Neural cell (in vitro differentiated cells): ENCODE measurements at regions not wholly inside any gene's neighbourhood (a gene's known extent, or its start where the extent isn't known, plus 50 kb on each side); places are given as distances from the start of the nearest gene placed in this dataset.

Experiments used
- H2AFZ ChIP-seq: fragments of 200-600, 300-800 bp; sonication (generic), shearing (Covaris generic); 2 replicates; pipeline ENCODE4 v1.6.0; 2014; ENCODE audit warnings: low read depth, mild to moderate bottlenecking, antibody characterized with exemption, low read length, moderate library complexity
- H3F3A ChIP-seq: fragments of 200-600 bp; shearing (Covaris generic); 2 replicates; pipeline ENCODE4 v1.6.1; 2016; ENCODE audit warnings: mild to moderate bottlenecking, moderate library complexity, mixed read lengths, antibody characterized with exemption, low read length; ENCODE audit not compliant: insufficient read depth, poor library complexity, severe bottlenecking
- H3K27ac ChIP-seq: fragments of 200-600, 300-800 bp; sonication (generic), shearing (Covaris generic); 2 replicates; pipeline ENCODE4 v1.5.1; 2014; ENCODE audit warnings: mild to moderate bottlenecking, low read length, moderate library complexity
- H3K27me3 ChIP-seq: fragments of 300-800, 200-600 bp; sonication (generic), shearing (Covaris generic); 2 replicates; pipeline ENCODE4 v1.6.0; 2014; ENCODE audit warnings: mild to moderate bottlenecking, low read depth, low read length, moderate library complexity; ENCODE audit not compliant: insufficient read depth
- H3K36me3 ChIP-seq: fragments of 300-800, 200-600 bp; sonication (generic), shearing (Covaris generic); 2 replicates; pipeline ENCODE4 v1.5.1; 2014; ENCODE audit warnings: mild to moderate bottlenecking, antibody characterized with exemption, low read length, moderate library complexity; ENCODE audit not compliant: insufficient read depth
- H3K4me2 ChIP-seq: fragments of 300-800, 200-600 bp; sonication (generic), shearing (Covaris generic); 2 replicates; pipeline ENCODE4 v1.6.0; 2014; ENCODE audit warnings: mild to moderate bottlenecking, low read length
- H3K4me3 ChIP-seq: fragments of 300-800, 200-600 bp; sonication (generic), shearing (Covaris generic); 2 replicates; pipeline ENCODE4 v1.5.1; 2014; ENCODE audit warnings: mild to moderate bottlenecking, low read length, moderate library complexity
- H3K79me2 ChIP-seq: fragments of 200-600 bp; shearing (Covaris generic); replicated peaks from 2 replicates; pipeline ENCODE4 v1.6.0; 2014; ENCODE audit warnings: mild to moderate bottlenecking, low read length, moderate library complexity; ENCODE audit not compliant: insufficient read depth
- H3K9ac ChIP-seq: fragments of 300-800, 200-600 bp; sonication (generic), shearing (Covaris generic); 2 replicates; pipeline ENCODE4 v1.6.1; 2016; ENCODE audit warnings: mild to moderate bottlenecking, low read length, mixed read lengths
- H3K9me2 ChIP-seq: fragments of 200-600 bp; shearing (Covaris generic); 2 replicates; pipeline ENCODE4 v1.6.1; 2016; ENCODE audit warnings: mild to moderate bottlenecking, low read length, mixed read lengths; ENCODE audit not compliant: insufficient read depth
- H3K9me3 ChIP-seq: fragments of 200-600, 300-800 bp; sonication (generic), shearing (Covaris generic); 2 replicates; pipeline ENCODE4 v1.6.1; 2016; ENCODE audit warnings: mild to moderate bottlenecking, mixed run types, low read length, moderate library complexity, mixed read lengths
- H4K20me1 ChIP-seq: fragments of 200-600 bp; shearing (Covaris generic); 2 replicates; pipeline ENCODE4 v1.6.1; 2016; ENCODE audit warnings: mild to moderate bottlenecking, mixed run types; ENCODE audit not compliant: insufficient read depth
- EP300 ChIP-seq: fragments of 450-650 bp; conservative IDR thresholded peaks from 2 replicates; pipeline ENCODE4 v1.6.1; 2014; ENCODE audit warnings: antibody characterized with exemption, mild to moderate bottlenecking, moderate library complexity; ENCODE audit not compliant: poor library complexity, severe bottlenecking
- EZH2 ChIP-seq: fragments of 200-600, 300-800 bp; shearing (Covaris generic), sonication (generic); IDR thresholded peaks from 2 replicates; pipeline ENCODE4 v1.6.1; 2014; ENCODE audit warnings: antibody characterized with exemption, low read length, borderline replicate concordance, mild to moderate bottlenecking; ENCODE audit not compliant: insufficient read depth, poor library complexity, severe bottlenecking
- MXI1 ChIP-seq: fragments of 450-650 bp; conservative IDR thresholded peaks from 2 replicates; pipeline ENCODE4 v1.6.1; 2014; ENCODE audit warnings: antibody characterized with exemption, mild to moderate bottlenecking; ENCODE audit not compliant: poor library complexity, severe bottlenecking
- POLR2AphosphoS5 ChIP-seq: IDR thresholded peaks from 2 replicates; pipeline ENCODE4 v1.6.1; 2012
- RAD21 ChIP-seq: fragments of 450-650 bp; conservative IDR thresholded peaks from 2 replicates; pipeline ENCODE4 v1.6.1; 2014; ENCODE audit warnings: antibody characterized with exemption, mild to moderate bottlenecking, moderate library complexity
- REST ChIP-seq: IDR thresholded peaks from 2 replicates; pipeline ENCODE4 v1.6.1; 2012; ENCODE audit warnings: borderline replicate concordance
- SMC3 ChIP-seq: fragments of 450-650 bp; conservative IDR thresholded peaks from 2 replicates; pipeline ENCODE4 v1.6.1; 2014; ENCODE audit warnings: antibody characterized with exemption, mild to moderate bottlenecking, moderate library complexity; ENCODE audit not compliant: poor library complexity
- TAF1 ChIP-seq: IDR thresholded peaks from 2 replicates; pipeline ENCODE4 v1.6.1; 2012; ENCODE audit warnings: low read depth
- TF ChIP-seq, protein P1 (sequence below): fragments of 450-650 bp; IDR thresholded peaks from 2 replicates; pipeline ENCODE4 v1.5.1; 2014; ENCODE audit warnings: antibody characterized with exemption, mild to moderate bottlenecking, moderate library complexity; ENCODE audit not compliant: poor library complexity, severe bottlenecking

GRCh38 chr15:46569781-46570180 lies 935.0 kb downstream of the SQOR start:
- no peaks in the 10 kb centered on the region for H4K20me1 ChIP-seq
- H3K27me3 ChIP-seq: no peaks in the 10 kb centered on the region
- no peaks in the 10 kb centered on the region for H3K9me3 ChIP-seq
- no peak overlapping the region for H3K27ac ChIP-seq
- no peak overlapping the region for H2AFZ ChIP-seq
- TF ChIP-seq POLR2AphosphoS5 (no peak), EP300 (no peak), EZH2 (no peak), REST (no peak), SMC3 (no peak), RAD21 (no peak), TAF1 (no peak), MXI1 (no peak)
- TF ChIP-seq, protein P1, sequence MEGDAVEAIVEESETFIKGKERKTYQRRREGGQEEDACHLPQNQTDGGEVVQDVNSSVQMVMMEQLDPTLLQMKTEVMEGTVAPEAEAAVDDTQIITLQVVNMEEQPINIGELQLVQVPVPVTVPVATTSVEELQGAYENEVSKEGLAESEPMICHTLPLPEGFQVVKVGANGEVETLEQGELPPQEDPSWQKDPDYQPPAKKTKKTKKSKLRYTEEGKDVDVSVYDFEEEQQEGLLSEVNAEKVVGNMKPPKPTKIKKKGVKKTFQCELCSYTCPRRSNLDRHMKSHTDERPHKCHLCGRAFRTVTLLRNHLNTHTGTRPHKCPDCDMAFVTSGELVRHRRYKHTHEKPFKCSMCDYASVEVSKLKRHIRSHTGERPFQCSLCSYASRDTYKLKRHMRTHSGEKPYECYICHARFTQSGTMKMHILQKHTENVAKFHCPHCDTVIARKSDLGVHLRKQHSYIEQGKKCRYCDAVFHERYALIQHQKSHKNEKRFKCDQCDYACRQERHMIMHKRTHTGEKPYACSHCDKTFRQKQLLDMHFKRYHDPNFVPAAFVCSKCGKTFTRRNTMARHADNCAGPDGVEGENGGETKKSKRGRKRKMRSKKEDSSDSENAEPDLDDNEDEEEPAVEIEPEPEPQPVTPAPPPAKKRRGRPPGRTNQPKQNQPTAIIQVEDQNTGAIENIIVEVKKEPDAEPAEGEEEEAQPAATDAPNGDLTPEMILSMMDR: no peak
- no peak overlapping the region for H3K9ac ChIP-seq
- H3K4me3 ChIP-seq: no peak overlapping the region
- no peaks in the 10 kb centered on the region for H3F3A ChIP-seq
- H3K79me2 ChIP-seq: no peaks in the 10 kb centered on the region
- H3K36me3 ChIP-seq: no peaks in the 10 kb centered on the region
- H3K4me2 ChIP-seq: no peak overlapping the region
- no peaks in the 10 kb centered on the region for H3K9me2 ChIP-seq

- Histone ChIP-seq H3K27me3 (no peaks in the 10 kb centered on the region), H3F3A (no peaks in the 10 kb centered on the region), H3K9ac (no peak overlapping the region), H3K27ac (no peak overlapping the region), H2AFZ (no peak overlapping the region), H3K9me2 (no peaks in the 10 kb centered on the region), H4K20me1 (no peaks in the 10 kb centered on the region), H3K4me3 (no peak overlapping the region), H3K9me3 (no peaks in the 10 kb centered on the region), H3K4me2 (no peak overlapping the region), H3K79me2 (no peaks in the 10 kb centered on the region), H3K36me3 (no peaks in the 10 kb centered on the region)
- no peak for TF ChIP-seq SMC3
- TF ChIP-seq TAF1: no peak
Observed at GRCh38 chr15:46576646-46577395, 942.0 kb downstream of the SQOR start.

DNA sequence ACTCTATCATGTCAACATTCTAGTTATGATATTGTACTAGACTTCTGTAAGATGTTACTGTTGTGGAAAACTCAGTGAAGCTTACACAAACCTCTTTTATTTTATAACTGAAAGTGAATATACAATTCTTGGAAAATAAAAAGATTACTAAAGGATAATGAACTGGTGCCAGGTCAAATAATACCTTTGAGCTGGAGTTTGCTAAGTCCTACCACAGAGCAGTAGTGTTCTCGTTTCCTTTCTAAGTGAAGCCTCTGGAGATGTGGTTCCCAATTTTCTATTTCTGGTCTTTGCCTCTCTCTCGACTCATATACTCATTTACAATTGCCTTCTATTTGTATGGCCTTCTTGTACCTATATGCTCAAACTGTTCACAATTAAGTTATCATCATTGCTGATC lies 942.9 kb downstream of the SQOR start:
- Histone ChIP-seq H2AFZ (no peak overlapping the region), H3K27ac (no peak overlapping the region), H3K9me3 (no peaks in the 10 kb centered on the region), H3K4me2 (no peak overlapping the region), H3K9me2 (no peaks in the 10 kb centered on the region), H4K20me1 (no peaks in the 10 kb centered on the region), H3K36me3 (no peaks in the 10 kb centered on the region), H3K9ac (no peak overlapping the region), H3K27me3 (no peaks in the 10 kb centered on the region), H3F3A (no peaks in the 10 kb centered on the region), H3K4me3 (no peak overlapping the region), H3K79me2 (no peaks in the 10 kb centered on the region)
- TF ChIP-seq, protein P1: no peak
- TF ChIP-seq RAD21 (no peak), EZH2 (no peak), EP300 (no peak), REST (no peak)
